K562 (cell line): ENCODE measurements at regions not wholly inside any gene's neighbourhood (a gene's known extent, or its start where the extent isn't known, plus 50 kb on each side); places are given as distances from the start of the nearest gene placed in this dataset.

Source experiments
- ATAC-seq: fragments of 200-7000 bp; cut with Tn5 transposase; 3 replicates; pipeline ENCODE4 v1.9.1; 2020; ENCODE audit warnings: moderate library complexity
- BruUV-seq: library from RNA; stranded (reverse); fragments of 400-500 nt; replicated peaks from 2 replicates; lab custom pipeline; 2021; lab: Mats Ljungman, UMichigan
- CTCF ChIA-PET: fragments of 300-600 bp; formaldehyde crosslinking; extraction: SDS; loops from one replicate; lab custom pipeline; 2021; ENCODE audit warnings: low intra/inter-chr PET ratio; lab: Yijun Ruan, JAX
- POLR2A ChIA-PET: fragments of 300-600, 350-650 bp; sonication (Branson Sonifier 250); formaldehyde crosslinking; extraction: SDS; loops from one replicate; lab custom pipeline; 2021; ENCODE audit warnings: antibody characterized with exemption, inconsistent platforms; lab: Yijun Ruan, JAX
- DNase-seq, 4 experiments: peaks; one replicate each; pipeline versions ENCODE4 v3.0.0 to v3.0.0-alpha.2; 2011 to 2018; ENCODE audit warnings: low spot score in 3 of 4, mixed read lengths in 3 of 4; ENCODE audit errors: extremely low read depth in 1 of 4
- FAIRE-seq: peaks from 2 replicates; lab custom pipeline; 2011; peaks lifted over from hg19 to GRCh38; lab: Jason Lieb, UNC
- H2AFZ ChIP-seq: 2 replicates; pipeline ENCODE4 v1.6.0; 2011; ENCODE audit warnings: low read depth, low read length, control low read depth, inconsistent platforms
- H3K27ac ChIP-seq: fragments of 200-600 bp; 3 replicates; pipeline ENCODE4 v1.8.0; 2011; ENCODE audit warnings: low read depth, mild to moderate bottlenecking, control low read depth, inconsistent platforms, low read length, moderate library complexity, mixed read lengths; ENCODE audit errors: extremely low read depth
- H3K27me3 ChIP-seq, 2 experiments: fragments of 300-600 bp in 1 of 2; 2 replicates in 1 of 2; 3 replicates in 1 of 2; pipeline versions ENCODE4 v1.6.0 to v1.8.0; 2011; ENCODE audit warnings: inconsistent platforms in 2 of 2, low read length in 2 of 2, mild to moderate bottlenecking in 1 of 2, mixed read lengths in 1 of 2, moderate library complexity in 1 of 2; ENCODE audit not compliant: control insufficient read depth in 2 of 2, insufficient read depth in 2 of 2
- H3K36me3 ChIP-seq: fragments of 300-600 bp; 3 replicates; pipeline ENCODE4 v1.8.0; 2011; ENCODE audit warnings: mild to moderate bottlenecking, low read length, inconsistent platforms; ENCODE audit not compliant: control insufficient read depth, insufficient read depth
- H3K4me1 ChIP-seq, 2 experiments: fragments of 200-600 bp in 1 of 2; replicated peaks in 1 of 2; 2 replicates in 1 of 2; 3 replicates in 1 of 2; pipeline versions ENCODE4 v1.5.1 to v1.8.0; 2011; ENCODE audit warnings: inconsistent platforms in 2 of 2, low read length in 2 of 2, mild to moderate bottlenecking in 1 of 2, mixed read lengths in 1 of 2, moderate library complexity in 1 of 2; ENCODE audit not compliant: control insufficient read depth in 2 of 2, insufficient read depth in 2 of 2
- H3K4me2 ChIP-seq: 2 replicates; pipeline ENCODE4 v1.6.1; 2011; ENCODE audit warnings: low read length, control low read depth, inconsistent platforms, mixed read lengths; ENCODE audit not compliant: insufficient read depth
- H3K4me3 ChIP-seq: fragments of 200-600 bp; sonication (generic), shearing (Covaris generic); 2 replicates; pipeline ENCODE4 v1.5.1; 2016; ENCODE audit warnings: control low read depth, inconsistent platforms
- H3K79me2 ChIP-seq: fragments of 200-600 bp; 3 replicates; pipeline ENCODE4 v1.8.0; 2011; ENCODE audit warnings: low read length, inconsistent platforms; ENCODE audit not compliant: control insufficient read depth, insufficient read depth
- H3K9ac ChIP-seq, 2 experiments: 2 replicates each; pipeline versions ENCODE4 v1.6.0 to v1.6.1; 2011; ENCODE audit warnings: low read depth in 2 of 2, low read length in 2 of 2, control low read depth in 1 of 2, inconsistent platforms in 1 of 2, mild to moderate bottlenecking in 1 of 2, mixed read lengths in 1 of 2; ENCODE audit not compliant: insufficient read depth in 1 of 2
- H3K9me1 ChIP-seq: one replicate; pipeline ENCODE4 v1.6.0; 2011; ENCODE audit warnings: inconsistent platforms, mild to moderate bottlenecking, low read length, moderate library complexity; ENCODE audit not compliant: control insufficient read depth, insufficient read depth
- H3K9me3 ChIP-seq: replicated peaks from 2 replicates; pipeline ENCODE4 v1.5.1; 2011; ENCODE audit warnings: low read depth, low read length, inconsistent platforms; ENCODE audit not compliant: control insufficient read depth, insufficient read depth
- H4K20me1 ChIP-seq: replicated peaks from 2 replicates; pipeline ENCODE4 v1.6.1; 2011; ENCODE audit warnings: low read length, inconsistent platforms, mixed read lengths; ENCODE audit not compliant: control insufficient read depth, insufficient read depth
- ARID4B ChIP-seq: sonication (generic); formaldehyde crosslinking; IDR thresholded peaks from 2 replicates; pipeline ENCODE4 v1.8.0; 2022; ENCODE audit warnings: mild to moderate bottlenecking, missing genetic modification reagents
- CREB1 ChIP-seq, 2 experiments: sonication (generic) in 1 of 2; formaldehyde crosslinking in 1 of 2; IDR thresholded peaks; 2 replicates each; pipeline versions ENCODE4 v1.6.1 to v1.8.0; 2012 to 2022; ENCODE audit warnings: inconsistent platforms in 1 of 2, mild to moderate bottlenecking in 1 of 2, missing genetic modification reagents in 1 of 2, moderate library complexity in 1 of 2
- CREB3 ChIP-seq: fragments of 450-650 bp; conservative IDR thresholded peaks from 2 replicates; pipeline ENCODE4 v1.6.1; 2016; ENCODE audit warnings: missing genetic modification characterization, low read depth, mild to moderate bottlenecking, missing compliant biosample characterization, moderate library complexity
- GABPB2 ChIP-seq: fragments of 250-450 bp; sonication (Bioruptor Pico); conservative IDR thresholded peaks from 2 replicates; pipeline ENCODE4 v1.5.1; 2021; ENCODE audit warnings: mild to moderate bottlenecking
- HNRNPK ChIP-seq: fragments of 200-400 bp; formaldehyde crosslinking; IDR thresholded peaks from one replicate; pipeline ENCODE4 v1.6.1; 2018; ENCODE audit warnings: mild to moderate bottlenecking, low read depth, low read length; ENCODE audit not compliant: poor library complexity, severe bottlenecking
- ZBTB17 ChIP-seq: fragments of 450-650 bp; formaldehyde crosslinking; IDR thresholded peaks from 2 replicates; pipeline ENCODE4 v1.4.0; 2020; ENCODE audit warnings: mild to moderate bottlenecking
- ZNF347 ChIP-seq: fragments of 450-650 bp; formaldehyde crosslinking; IDR thresholded peaks from 2 replicates; pipeline ENCODE4 v1.4.0; 2020; ENCODE audit warnings: low read depth, mild to moderate bottlenecking, moderate library complexity
- ZNF436 ChIP-seq: fragments of 250-450, 450-650 bp; sonication (Bioruptor Pico); formaldehyde crosslinking; IDR thresholded peaks from 2 replicates; pipeline ENCODE4 v1.7.0; 2020; ENCODE audit warnings: mild to moderate bottlenecking
- ZNF445 ChIP-seq: fragments of 250-450 bp; sonication (Bioruptor Pico); IDR thresholded peaks from 2 replicates; pipeline ENCODE4 v1.4.0; 2020; ENCODE audit warnings: low read depth, mild to moderate bottlenecking, moderate library complexity
- ZNF583 ChIP-seq: fragments of 250-450 bp; sonication (Bioruptor Pico); IDR thresholded peaks from 2 replicates; pipeline ENCODE4 v1.4.0; 2020
- ZNF79 ChIP-seq: fragments of 250-450 bp; sonication (Bioruptor Pico); IDR thresholded peaks from 2 replicates; pipeline ENCODE4 v1.4.0; 2020; ENCODE audit warnings: low read depth, mild to moderate bottlenecking, moderate library complexity
- WGBS: fragments of 100-300 bp; shearing (Covaris generic); methylation state at CpG from one replicate; pipeline ENCODE4 v1.1.6; 2016; ENCODE audit warnings: low coverage, mixed read lengths; ENCODE audit not compliant: insufficient coverage; ENCODE audit errors: missing lambda C conversion rate; 5-methylcytosine and 5-hydroxymethylcytosine counted together
- in situ Hi-C: fragments of 300-500 bp; cut with MboI; formaldehyde crosslinking; loops from 4 replicates; pipeline ENCODE4 v1.15.0; 2018; ENCODE audit warnings: inconsistent platforms, mixed read lengths
- intact Hi-C: fragments of 100-400 bp; cut with micrococcal nuclease; formaldehyde crosslinking; loops from 2 replicates; pipeline ENCODE4 v1.14.2; 2022

- no peak for TF ChIP-seq CREB3
- TF ChIP-seq ZNF347 (CRISPR knock-in tag) = no peak
- no peak for TF ChIP-seq ZBTB17 (CRISPR knock-in tag)
- no peak for TF ChIP-seq HNRNPK
- TF ChIP-seq ZNF445 (CRISPR knock-in tag) = no peak
- TF ChIP-seq ZNF436 (CRISPR knock-in tag) = no peak
- TF ChIP-seq CREB1 (IDR thresholded peaks at IDR 0.05) = no peak
- no peak for TF ChIP-seq CREB1 (CRISPR knock-in tag; IDR thresholded peaks at IDR 0.05)
Observed at GRCh38 chr2:104521247-104521646, 332.7 kb upstream of the POU3F3 start (continued).

- H2AFZ ChIP-seq = no peak overlapping the region
- 0% methylated on average over 2 of the region's 2 CpGs for WGBS
- DNase-seq (no peak), FAIRE-seq (no peak)
- no peak overlapping the region for H3K9ac ChIP-seq
- in situ Hi-C loops = no loop called here
- TF ChIP-seq GABPB2 (CRISPR knock-in tag) (no peak), ZNF583 (no peak), ZNF79 (CRISPR knock-in tag) (no peak), ARID4B (CRISPR knock-in tag) (no peak)
- TF ChIP-seq, all 486 proteins: peak for 0
- H3K27ac ChIP-seq = no peak overlapping the region
- no TSS peak for BruUV-seq
- H3K4me3 ChIP-seq = no peak overlapping the region
- no peaks in the 10 kb centered on the region for H3K9me1 ChIP-seq
- no peaks in the 10 kb centered on the region for H3K9me3 ChIP-seq
- no peaks in the 10 kb centered on the region for H3K4me1 ChIP-seq
- no peak overlapping the region for H3K4me2 ChIP-seq
- no peaks in the 10 kb centered on the region for H3K27me3 ChIP-seq
- no peaks in the 10 kb centered on the region for H3K79me2 ChIP-seq
- H4K20me1 ChIP-seq = no peaks in the 10 kb centered on the region
- ChIA-PET POLR2A (no interaction called here), CTCF (no interaction called here)
- H3K36me3 ChIP-seq = no peaks in the 10 kb centered on the region
- intact Hi-C loops = no loop called here
- ATAC-seq = no peak
Observed at GRCh38 chr2:104523921-104524320, 330.0 kb upstream of the POU3F3 start.
